ENCODE measurements at regions not wholly inside any gene's neighbourhood (a gene's known extent, or its start where the extent isn't known, plus 50 kb on each side); places are given as distances from the start of the nearest gene placed in this dataset.

GRCh38 chr22:47277531-47277930 is 515.1 kb downstream of the TBC1D22A start:
- Histone ChIP-seq H3K4me3 (replicated peaks; ENCODE audit: insufficient read depth, low read length) (no peak overlapping the region), H3K27me3 (ENCODE audit: insufficient read depth, poor library complexity, severe bottlenecking) (no peaks in the 10 kb centered on the region), H3K27ac (replicated peaks) (no peak overlapping the region)
- no peak for DNase-seq (ENCODE audit: low read depth in 1 of 2, low spot score in 1 of 2)
- TF ChIP-seq POLR2AphosphoS5 (IDR thresholded peaks at IDR 0.05; ENCODE audit: low read depth) (no peak), CTCF (IDR thresholded peaks at IDR 0.05; ENCODE audit: insufficient read depth, low read length) (no peak), REST (IDR thresholded peaks at IDR 0.05; ENCODE audit: insufficient replicate concordance, low read depth) (no peak), SPI1 (IDR thresholded peaks at IDR 0.05; ENCODE audit: borderline replicate concordance, low read depth) (no peak), GABPA (IDR thresholded peaks at IDR 0.05; ENCODE audit: low read depth) (no peak)

- no peak for DNase-seq (ENCODE audit: low read depth in 1 of 2, low spot score in 1 of 2)
- no peak for TF ChIP-seq POLR2AphosphoS5 (IDR thresholded peaks at IDR 0.05; ENCODE audit: low read depth)
- no peak for TF ChIP-seq CTCF (IDR thresholded peaks at IDR 0.05; ENCODE audit: insufficient read depth, low read length)
- no peak for TF ChIP-seq SPI1 (IDR thresholded peaks at IDR 0.05; ENCODE audit: borderline replicate concordance, low read depth)
- no peak for TF ChIP-seq GABPA (IDR thresholded peaks at IDR 0.05; ENCODE audit: low read depth)
- no peak for TF ChIP-seq REST (IDR thresholded peaks at IDR 0.05; ENCODE audit: insufficient replicate concordance, low read depth)
- no peak overlapping the region for H3K4me3 ChIP-seq (replicated peaks; ENCODE audit: insufficient read depth, low read length)
- no peak overlapping the region for H3K27ac ChIP-seq (replicated peaks)
- no peaks in the 10 kb centered on the region for H3K27me3 ChIP-seq (ENCODE audit: insufficient read depth, poor library complexity, severe bottlenecking)
Observed at GRCh38 chr22:47276991-47277390, 514.5 kb downstream of the TBC1D22A start.

GRCh38 chr22:47276450-47276820 is 514.0 kb downstream of the TBC1D22A start:
- no peak overlapping the region for H3K4me3 ChIP-seq (replicated peaks; ENCODE audit: insufficient read depth, low read length)
- no peak for TF ChIP-seq POLR2AphosphoS5 (IDR thresholded peaks at IDR 0.05; ENCODE audit: low read depth)
- TF ChIP-seq REST (IDR thresholded peaks at IDR 0.05; ENCODE audit: insufficient replicate concordance, low read depth) = no peak
- TF ChIP-seq GABPA (IDR thresholded peaks at IDR 0.05; ENCODE audit: low read depth) = no peak
- no peak for TF ChIP-seq SPI1 (IDR thresholded peaks at IDR 0.05; ENCODE audit: borderline replicate concordance, low read depth)
- no peak for TF ChIP-seq CTCF (IDR thresholded peaks at IDR 0.05; ENCODE audit: insufficient read depth, low read length)
- H3K27me3 ChIP-seq (ENCODE audit: insufficient read depth, poor library complexity, severe bottlenecking) = no peaks in the 10 kb centered on the region
- DNase-seq (ENCODE audit: low read depth in 1 of 2, low spot score in 1 of 2) = no peak
- no peak overlapping the region for H3K27ac ChIP-seq (replicated peaks)

Data from HL-60 (cell line).